ENCODE measurements at regions not wholly inside any gene's neighbourhood (a gene's known extent, or its start where the extent isn't known, plus 50 kb on each side); places are given as distances from the start of the nearest gene placed in this dataset.

DNA sequence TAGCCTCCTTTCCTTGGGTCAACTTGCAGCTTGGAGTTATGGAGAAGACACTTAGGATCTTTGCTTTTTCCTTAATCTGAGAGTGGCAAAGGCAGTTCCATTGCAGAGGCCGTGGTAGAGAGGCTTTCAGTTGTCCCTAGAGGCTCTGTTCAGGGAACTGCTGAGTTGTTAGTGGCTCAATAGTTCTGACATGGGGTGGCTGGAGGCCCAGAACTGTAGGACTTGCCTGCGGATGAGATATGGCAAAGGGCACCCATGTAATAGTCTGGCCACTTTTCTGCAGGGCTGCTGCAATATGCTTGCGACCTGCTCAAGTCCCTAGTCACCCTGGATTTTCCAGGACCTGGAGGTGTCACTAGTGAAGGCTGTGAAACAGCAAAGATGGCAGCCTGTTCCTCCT is 99.9 kb downstream of the CLDN1 start:
- no peak for TF ChIP-seq EZH2 (IDR thresholded peaks at IDR 0.05; ENCODE audit: borderline replicate concordance, low read depth, low read length, severe bottlenecking)
- TF ChIP-seq, protein P1, sequence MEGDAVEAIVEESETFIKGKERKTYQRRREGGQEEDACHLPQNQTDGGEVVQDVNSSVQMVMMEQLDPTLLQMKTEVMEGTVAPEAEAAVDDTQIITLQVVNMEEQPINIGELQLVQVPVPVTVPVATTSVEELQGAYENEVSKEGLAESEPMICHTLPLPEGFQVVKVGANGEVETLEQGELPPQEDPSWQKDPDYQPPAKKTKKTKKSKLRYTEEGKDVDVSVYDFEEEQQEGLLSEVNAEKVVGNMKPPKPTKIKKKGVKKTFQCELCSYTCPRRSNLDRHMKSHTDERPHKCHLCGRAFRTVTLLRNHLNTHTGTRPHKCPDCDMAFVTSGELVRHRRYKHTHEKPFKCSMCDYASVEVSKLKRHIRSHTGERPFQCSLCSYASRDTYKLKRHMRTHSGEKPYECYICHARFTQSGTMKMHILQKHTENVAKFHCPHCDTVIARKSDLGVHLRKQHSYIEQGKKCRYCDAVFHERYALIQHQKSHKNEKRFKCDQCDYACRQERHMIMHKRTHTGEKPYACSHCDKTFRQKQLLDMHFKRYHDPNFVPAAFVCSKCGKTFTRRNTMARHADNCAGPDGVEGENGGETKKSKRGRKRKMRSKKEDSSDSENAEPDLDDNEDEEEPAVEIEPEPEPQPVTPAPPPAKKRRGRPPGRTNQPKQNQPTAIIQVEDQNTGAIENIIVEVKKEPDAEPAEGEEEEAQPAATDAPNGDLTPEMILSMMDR (IDR thresholded peaks at IDR 0.05; ENCODE audit: borderline replicate concordance, extremely low read depth, low read length, poor library complexity, severe bottlenecking) = no peak
